Renal cortex interstitium (tissue), 11 donors: ENCODE measurements at regions not wholly inside any gene's neighbourhood (a gene's known extent, or its start where the extent isn't known, plus 50 kb on each side); places are given as distances from the start of the nearest gene placed in this dataset.

ENCODE experiments used
- DNase-seq, 11 donors: peaks; one replicate each; pipeline ENCODE4 v3.0.0-alpha.2; 2013; ENCODE audit warnings: low read depth in 9 of 11, low spot score in 4 of 11; ENCODE audit errors: extremely low read depth in 1 of 11

DNA sequence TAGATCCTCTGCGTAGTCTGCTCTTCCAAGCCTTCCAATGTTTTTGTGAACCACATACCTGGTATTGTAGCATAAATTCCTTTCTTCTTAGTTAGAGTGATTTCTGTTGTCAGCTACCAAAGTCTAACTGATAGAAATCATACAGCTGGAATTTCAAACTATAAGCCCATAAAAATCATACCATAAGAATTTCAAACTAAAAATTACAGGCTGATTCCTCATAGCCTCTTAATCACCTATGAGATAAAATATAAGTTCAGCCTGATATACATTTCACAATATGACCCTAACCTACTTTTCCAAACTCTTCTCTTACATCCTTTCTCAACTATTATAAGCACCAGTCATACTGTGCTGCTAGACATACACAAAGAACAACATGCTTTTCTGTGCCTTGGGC lies 64.8 kb downstream of the PTHLH start:
- DNase-seq = no peak

DNA sequence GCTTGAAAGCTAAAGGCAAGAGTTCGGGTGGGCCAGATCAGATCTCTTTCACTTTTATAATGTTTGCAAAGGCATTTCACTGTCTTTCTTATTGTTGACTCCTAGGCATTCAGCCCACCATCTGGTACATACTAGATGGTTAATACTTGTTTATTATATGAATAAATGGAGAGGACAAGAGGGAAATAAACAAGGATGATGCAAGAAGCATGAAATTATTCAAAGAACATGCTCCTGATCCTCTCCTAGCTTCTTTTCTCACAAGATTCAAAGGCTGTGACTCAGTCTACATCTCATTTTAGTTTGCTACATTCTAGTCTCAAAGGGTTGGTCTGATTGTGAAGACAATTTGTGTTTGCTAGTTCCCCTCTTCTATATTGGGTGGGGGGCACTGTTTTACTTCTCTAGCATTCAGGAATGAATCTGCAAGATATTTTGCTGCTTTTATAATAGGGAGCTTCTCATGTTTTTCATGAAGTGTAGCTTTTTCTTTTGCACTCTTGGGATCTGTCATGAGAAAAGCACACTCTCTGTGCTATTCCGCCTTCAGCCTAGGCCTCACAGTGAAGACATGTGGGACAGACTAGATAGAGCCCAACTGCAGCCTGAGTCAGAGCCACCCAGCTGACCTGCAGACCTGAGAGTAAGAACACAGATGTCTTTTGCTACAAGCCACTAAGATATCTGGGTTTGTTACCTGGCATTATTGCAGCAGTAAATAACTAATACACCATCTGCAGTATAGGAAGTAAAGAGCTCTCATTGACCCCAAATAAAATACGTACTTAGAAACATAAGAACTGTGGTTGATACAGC lies 65.7 kb downstream of the PTHLH start:
- DNase-seq = no peak

DNA sequence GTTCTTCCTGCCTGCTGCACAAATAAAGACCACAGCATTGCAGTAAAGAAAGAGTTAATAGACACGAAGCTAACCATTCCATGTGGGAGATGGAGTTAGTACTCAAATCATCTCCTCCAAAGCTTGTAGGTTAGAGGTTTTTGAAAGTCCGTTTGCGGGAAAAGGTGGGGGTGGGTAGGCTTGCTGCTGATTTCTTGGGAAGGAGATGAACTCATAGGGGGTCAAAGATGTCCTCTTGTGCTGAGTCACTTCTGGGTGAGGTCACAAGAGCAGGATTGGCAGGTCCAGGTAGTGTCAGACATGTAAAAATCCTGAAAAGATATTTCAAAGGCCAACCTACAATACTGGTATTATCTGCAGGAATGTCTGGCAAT lies 66.4 kb downstream of the PTHLH start:
- no peak for DNase-seq

DNA sequence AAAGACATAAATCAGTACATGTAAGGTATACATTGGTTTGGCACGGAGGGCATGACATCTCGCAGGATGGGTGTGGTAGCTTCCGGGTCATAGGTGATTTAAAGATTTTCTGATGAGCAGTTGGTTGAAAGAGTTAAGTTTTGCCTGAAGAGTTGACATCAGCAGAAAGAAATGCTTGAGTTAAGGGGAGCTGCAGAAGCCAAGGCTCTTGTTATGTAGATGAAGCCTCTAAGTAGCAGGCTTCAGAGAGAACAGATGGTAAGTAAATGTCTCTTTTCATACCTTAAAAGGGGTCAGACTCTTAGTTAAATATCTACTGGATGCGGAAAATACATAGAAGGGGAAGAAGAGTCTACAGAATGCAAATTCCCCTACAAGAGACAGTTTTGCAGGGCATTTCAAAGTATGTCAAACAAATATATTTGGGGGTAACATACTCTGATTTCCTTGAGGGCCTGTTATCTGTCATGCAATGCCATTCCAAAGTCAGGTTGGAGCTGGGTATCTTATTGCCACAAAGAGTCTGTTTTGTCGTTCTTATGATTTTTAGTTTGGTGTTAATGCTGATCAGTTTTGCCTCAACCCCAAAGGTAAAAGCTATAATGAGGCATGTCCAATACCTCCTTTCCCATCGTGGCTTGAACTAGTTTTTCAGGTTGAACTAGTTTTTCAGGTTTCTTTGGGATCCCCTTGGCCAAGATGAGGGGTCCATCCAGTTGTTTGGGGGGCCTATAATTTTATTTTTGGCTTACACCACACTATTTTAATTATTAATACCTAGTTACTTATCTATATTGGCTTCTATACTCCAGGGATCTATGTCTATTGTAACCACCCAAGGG lies 67.0 kb downstream of the PTHLH start:
- DNase-seq = no peak

DNA sequence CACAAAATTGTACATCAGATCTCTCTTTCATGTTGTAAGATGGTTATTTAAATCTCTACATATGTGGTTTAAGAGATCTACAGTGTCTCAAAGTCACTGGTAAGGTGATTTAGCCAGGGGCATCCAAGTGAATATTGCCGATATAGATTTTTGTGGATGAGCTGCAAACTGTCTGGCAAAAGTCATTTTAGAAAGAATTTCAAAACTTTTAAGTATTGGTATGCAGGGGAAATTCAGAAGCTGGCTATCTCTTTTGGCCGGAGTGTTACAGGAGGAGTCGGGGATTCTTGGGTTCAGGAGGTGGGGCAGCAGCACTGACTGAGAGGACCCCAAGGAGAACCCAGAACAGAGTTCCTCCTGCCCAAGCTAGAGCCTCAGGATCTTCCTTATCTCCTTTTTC lies 69.9 kb downstream of the PTHLH start:
- no peak for DNase-seq

DNA sequence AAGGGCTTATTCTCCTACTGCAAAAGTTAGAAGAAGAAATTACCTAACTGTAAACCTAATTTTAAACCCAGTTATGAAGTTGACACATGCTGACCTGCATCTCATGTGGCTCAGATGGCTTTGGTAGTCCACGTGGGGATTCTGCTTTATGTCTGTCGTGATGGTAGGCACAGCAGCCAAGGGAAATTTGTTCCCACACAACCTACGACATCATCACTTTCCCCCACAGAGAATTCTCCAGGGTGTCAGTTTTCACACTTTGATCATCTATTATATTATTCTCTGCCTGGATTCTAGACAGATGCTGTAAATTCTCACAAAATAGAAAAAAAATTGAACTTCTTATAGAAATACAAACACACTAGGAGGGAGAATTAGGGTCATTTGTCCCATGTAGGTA lies 70.6 kb downstream of the PTHLH start:
- DNase-seq = no peak

DNA sequence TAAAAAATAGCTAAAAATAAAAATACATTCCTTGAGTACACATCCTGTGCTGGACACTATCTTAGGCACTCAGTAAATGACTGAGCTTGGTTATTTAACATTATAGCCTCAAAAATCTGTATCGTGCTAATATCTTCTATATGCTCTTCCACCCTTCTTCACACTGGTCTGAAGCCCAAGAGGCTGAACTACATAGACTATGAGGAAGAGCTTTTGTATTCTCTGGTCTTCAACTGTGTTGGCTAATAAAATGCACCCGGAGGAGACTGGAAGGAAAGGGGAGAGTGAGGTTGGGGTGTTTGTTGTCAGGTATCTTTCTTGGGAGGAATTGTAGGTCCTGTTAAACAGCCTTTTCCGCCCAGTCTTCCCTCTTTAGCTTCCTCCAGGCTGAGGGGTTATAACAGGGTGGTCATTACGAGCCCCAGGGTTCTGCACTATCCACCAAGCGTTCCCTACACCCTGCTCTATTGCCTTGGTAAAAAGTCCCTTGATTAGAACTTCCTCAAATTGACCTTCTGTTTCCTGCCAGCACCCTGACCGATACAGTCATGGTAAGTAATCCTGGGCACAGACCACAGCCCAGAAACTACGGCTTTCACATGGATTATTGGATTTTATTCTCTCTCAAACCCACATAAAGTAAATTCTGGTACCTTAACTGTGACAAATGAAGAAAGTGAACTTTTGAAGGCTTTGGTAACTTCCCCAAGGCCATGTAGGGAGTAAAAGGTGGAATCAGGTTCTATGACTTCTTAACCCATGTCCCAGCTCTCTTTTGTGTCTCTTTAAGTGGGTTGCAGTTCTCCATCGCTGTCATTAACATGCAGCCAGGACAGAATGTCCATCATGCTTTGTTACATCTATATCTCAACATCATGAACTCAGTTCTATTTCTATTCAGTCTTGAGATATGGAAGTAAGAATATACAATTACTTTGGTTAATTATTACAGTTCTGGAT lies 71.3 kb downstream of the PTHLH start:
- DNase-seq = no peak

DNA sequence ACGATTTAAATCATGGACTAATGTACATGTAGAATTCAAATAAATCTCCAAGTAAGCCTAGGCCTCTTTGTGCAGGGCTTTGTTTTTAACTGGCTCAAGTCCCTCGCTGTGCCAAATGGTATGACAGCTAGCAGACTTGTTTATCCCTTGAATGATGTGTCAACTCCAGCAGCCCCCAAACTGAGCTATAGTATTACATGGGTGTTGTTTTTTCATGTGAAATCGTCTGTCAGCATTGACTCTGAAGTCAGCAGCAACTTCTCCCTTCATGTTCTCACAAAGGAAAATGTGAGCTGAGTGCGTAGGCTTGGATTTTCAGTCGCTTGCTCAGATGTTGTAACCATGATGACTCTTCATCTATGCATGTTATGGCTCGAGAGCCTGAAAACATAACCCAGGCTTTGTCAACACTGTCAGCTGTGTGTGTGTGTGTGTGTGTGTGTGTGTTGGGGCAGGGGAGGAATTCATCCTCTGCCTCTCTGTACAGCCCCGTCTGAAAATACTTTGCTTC lies 73.3 kb downstream of the PTHLH start:
- peak in 2 of 11 donors; percentile 4 to 9 for DNase-seq

DNA sequence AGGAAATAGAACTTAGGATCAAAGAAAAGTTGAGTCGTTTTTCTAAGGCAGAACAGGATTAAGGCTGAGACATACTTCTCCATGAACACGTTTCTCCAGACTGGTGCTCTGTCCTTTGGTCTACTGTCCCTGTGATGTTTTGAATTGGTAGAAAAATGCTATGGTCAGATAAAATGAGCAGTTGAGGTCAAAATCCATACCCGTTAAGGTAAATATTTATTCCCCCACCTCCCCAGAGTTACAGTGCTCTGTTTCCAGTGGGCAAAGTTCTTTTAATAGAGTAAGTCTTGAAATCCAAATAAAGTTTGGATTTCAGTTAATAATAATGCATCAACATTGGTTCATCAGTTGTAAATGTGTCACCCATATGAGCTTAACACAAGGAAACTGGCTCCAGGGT lies 74.5 kb downstream of the PTHLH start:
- DNase-seq = no peak

DNA sequence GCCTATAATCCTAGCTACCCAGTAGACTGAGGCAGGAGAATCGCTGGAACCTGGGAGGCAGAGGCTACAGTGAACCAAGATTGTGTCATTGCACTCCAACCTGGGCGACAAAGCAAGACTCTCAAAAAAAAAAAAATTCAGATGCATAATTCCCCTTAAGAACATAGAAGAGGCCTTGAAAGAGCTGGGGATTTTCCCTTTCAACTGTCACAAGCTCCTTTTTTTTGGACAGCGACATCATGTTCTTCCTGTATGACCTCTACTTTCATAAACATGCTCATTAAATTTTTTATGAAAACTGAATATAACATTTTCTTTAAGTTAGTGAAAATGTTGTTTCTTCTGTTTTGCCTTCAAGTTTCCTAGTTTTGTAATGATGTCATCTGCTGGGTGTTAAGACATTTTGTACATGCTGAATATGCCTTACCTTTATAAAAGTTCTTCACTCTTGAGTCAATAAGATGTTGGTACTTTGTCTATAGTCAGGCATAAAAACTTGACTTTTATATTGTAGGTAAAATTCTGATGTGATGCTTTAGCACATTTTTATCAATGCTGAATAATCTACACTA lies 76.0 kb downstream of the PTHLH start:
- no peak for DNase-seq

DNA sequence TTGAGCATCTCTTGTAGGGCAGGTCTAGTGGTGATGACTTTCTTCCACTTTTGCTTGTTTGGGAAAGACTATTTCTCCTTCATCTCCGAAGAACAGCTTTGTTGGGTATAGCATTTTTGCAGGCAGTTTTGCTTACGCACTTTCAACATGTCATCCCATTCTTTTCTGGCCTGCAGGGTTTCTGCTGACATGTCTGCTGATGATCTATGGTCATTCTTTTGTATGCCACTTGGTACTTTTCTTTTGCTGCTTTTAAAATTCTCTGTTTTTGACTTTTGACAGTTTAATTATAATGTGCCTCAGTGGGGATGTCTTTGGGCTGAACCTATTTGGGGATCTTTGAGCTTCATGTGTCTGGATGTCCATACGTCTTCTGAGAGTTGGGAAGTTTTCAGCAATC lies 78.2 kb downstream of the PTHLH start:
- DNase-seq = no peak

DNA sequence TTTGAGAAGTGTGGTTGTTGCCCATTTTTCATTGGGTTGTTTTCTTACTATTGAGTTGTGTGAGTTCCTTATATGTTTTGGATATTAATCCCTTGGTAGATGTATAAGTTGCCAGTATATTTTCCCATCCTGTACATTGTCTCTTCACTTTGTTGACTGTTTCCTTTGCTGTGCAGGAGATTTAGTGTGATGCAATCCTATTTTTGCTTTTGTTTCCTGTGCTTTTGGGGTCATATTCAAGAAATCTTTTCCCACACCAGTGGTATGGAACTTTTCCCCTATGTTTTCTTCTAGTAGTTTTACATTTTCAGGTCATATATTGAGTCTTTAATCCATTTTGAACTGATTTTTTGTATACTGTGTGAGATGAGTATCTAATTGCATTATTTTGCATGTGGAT lies 92.8 kb downstream of the PTHLH start:
- no peak for DNase-seq

DNA sequence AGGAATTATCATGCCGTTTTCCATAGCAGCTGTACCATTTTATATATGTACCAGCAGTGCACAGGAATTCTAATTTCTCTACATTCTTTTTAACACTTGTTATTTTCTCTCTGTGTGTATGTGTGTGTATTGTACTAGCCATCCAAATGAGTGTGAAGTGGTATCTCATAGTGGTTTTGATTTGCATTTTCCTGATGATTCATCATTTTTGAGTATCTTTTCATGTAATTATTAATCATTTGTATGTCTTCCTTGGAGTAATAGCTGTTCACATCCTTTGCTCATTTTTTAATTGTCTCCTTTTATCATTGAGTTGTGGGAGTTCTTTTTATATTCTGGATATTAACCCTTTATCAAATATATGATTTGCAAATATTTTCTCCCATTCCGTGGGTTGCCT lies 95.6 kb upstream of the MANSC4 start:
- DNase-seq = no peak

DNA sequence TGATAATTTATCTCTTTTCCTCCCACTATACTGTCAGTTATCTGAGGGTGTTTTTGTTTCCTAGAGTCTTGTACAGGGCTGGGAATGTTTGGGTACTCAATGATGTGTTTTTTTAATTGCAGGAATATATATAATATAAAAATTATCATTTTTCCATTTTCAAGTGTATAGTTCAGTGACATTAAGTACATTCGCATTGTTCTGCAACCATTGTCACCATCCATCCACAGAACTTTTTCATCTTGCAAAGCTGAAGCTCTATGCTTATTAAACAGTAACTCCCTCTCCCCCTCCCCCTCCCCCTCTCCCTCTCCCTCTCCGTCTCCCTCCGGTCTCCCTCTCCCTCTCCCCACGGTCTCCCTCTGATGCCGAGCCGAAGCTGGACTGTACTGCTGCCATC lies 93.0 kb upstream of the MANSC4 start:
- DNase-seq = no peak

DNA sequence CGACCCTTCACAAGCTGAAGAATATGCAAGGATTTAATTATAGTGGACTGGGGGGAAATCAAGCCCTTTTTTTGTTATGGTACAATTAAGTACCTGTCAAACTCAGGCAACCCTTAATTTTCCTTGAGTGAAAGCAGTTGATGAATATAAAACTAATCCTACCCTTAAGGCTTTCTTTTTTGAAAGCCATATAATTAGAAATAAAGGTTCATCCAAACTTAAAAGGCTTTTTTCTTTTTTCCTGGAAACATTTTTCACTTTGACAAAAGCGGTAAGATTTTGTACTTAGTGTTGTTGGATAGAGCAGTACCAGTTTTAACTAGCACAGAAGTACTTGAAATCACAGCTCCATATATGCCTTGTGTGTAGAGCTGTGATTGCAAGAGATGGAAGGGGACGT lies 91.9 kb upstream of the MANSC4 start:
- DNase-seq = no peak

DNA sequence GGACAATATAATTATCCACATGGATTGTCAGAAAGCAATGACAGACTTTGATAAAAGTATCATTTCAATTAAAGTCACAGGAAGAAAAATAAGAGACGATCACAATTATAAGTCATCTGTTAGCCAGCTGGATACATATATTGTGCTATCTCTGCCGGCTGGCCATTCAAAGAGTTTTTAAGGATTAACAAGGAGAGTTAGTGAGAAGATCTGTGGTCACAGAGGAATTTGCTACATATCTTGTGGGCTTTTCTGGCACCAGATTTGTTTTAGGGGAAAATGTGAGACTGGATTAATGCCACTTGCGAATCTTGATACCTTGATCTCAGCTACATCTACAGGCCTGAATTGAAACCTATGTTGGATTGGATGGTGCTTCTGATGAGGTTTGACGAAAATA lies 90.9 kb upstream of the MANSC4 start:
- DNase-seq = no peak

DNA sequence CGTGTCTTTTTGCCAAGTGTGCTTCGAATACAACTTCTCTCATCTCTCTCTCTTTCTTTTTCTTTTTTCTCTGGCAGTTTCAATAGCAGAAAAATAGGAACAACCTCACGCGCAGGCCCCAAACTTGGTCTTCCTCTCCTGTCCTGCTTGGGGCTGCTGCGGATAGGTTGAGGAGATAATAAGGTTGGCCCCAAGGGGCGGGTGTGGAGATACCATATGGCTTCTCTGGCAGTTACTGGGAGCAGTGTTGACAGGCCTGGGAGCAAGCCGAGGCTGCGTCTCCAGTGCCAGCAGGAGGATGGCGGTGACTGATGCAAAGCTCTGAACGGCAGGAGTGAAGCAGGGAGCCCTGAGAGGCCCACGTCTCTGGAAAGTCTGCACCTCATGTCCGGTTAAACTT lies 89.5 kb upstream of the MANSC4 start:
- no peak for DNase-seq

DNA sequence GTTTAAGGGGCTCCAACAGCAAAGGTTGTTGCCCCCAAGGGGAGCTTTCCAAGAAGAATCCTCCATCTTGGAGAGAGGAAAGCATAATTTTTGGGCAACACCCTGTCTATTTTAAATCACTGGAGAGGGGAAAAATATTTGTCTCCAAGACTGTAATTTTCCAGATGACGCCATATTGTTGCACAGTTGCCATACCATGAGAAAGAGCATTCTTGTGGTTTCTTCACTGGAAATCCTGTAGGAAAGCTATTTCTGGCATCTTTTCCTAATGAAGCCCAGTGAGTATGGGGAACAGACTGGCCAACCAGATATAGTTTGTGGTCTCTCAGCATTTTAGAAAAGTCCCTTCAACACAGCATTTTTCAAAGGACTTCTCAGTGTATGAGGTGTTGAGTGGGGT lies 88.1 kb upstream of the MANSC4 start:
- no peak for DNase-seq
